ENCODE measurements at regions not wholly inside any gene's neighbourhood (a gene's known extent, or its start where the extent isn't known, plus 50 kb on each side); places are given as distances from the start of the nearest gene placed in this dataset.

DNA sequence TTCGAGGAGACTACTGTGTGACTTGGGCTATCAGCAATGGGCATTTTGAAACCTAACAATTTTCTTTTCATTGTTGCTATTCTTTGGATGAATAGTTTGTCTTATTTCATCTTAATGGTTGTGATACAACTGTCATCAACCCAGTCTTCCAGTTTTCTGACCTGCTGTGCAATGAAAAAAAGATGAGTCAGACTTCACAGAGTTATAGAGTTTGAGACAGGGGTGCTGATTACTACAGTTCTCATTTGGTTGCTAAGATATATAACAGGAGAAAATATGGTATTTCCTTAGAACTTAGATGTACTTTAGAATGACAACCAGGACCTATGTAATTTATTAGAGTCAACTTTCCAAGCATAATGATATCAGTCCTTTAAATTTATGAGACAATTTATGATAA is 564.4 kb upstream of the NUDT12 start:
- Mint-ChIP-seq H3K36me3 (ENCODE audit: low read depth, unreplicated experiment) (no peaks in the 10 kb centered on the region), H3K27ac (ENCODE audit: unreplicated experiment) (no peak overlapping the region), H3K4me3 (ENCODE audit: unreplicated experiment) (no peak overlapping the region), H3K9me3 (ENCODE audit: unreplicated experiment) (no peaks in the 10 kb centered on the region), H3K27me3 (ENCODE audit: unreplicated experiment) (no peaks in the 10 kb centered on the region), H3K4me1 (ENCODE audit: unreplicated experiment) (no peaks in the 10 kb centered on the region)
- DNase-seq (ENCODE audit: low spot score): no peak
- TF ChIP-seq, protein P1, sequence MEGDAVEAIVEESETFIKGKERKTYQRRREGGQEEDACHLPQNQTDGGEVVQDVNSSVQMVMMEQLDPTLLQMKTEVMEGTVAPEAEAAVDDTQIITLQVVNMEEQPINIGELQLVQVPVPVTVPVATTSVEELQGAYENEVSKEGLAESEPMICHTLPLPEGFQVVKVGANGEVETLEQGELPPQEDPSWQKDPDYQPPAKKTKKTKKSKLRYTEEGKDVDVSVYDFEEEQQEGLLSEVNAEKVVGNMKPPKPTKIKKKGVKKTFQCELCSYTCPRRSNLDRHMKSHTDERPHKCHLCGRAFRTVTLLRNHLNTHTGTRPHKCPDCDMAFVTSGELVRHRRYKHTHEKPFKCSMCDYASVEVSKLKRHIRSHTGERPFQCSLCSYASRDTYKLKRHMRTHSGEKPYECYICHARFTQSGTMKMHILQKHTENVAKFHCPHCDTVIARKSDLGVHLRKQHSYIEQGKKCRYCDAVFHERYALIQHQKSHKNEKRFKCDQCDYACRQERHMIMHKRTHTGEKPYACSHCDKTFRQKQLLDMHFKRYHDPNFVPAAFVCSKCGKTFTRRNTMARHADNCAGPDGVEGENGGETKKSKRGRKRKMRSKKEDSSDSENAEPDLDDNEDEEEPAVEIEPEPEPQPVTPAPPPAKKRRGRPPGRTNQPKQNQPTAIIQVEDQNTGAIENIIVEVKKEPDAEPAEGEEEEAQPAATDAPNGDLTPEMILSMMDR (IDR thresholded peaks at IDR 0.05; ENCODE audit: unreplicated experiment): no peak

DNA sequence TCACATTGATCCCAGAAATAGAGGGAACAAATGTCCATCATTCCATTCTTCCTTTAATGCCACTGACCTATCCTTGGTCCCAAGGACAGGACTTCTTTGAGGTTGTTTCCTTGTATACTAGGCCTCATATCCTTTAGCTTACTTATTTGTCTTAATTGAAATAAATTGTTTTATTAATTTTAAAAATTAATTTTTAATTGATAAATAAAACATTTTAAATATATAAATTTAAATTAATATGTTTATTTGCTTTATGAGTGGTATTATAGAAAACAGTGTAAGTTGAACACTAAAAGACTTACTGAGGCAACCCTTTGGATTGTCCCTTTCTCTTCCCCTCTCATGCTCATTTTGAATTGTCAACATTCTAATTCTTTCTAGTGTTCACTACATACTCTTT is 556.9 kb upstream of the NUDT12 start:
- Mint-ChIP-seq H3K9me3 (ENCODE audit: unreplicated experiment) (no peaks in the 10 kb centered on the region), H3K27me3 (ENCODE audit: unreplicated experiment) (no peaks in the 10 kb centered on the region), H3K27ac (ENCODE audit: unreplicated experiment) (no peak overlapping the region), H3K4me1 (ENCODE audit: unreplicated experiment) (no peaks in the 10 kb centered on the region), H3K4me3 (ENCODE audit: unreplicated experiment) (no peak overlapping the region), H3K36me3 (ENCODE audit: low read depth, unreplicated experiment) (no peaks in the 10 kb centered on the region)
- DNase-seq (ENCODE audit: low spot score): no peak
- TF ChIP-seq, protein P1 (IDR thresholded peaks at IDR 0.05; ENCODE audit: unreplicated experiment): no peak

DNA sequence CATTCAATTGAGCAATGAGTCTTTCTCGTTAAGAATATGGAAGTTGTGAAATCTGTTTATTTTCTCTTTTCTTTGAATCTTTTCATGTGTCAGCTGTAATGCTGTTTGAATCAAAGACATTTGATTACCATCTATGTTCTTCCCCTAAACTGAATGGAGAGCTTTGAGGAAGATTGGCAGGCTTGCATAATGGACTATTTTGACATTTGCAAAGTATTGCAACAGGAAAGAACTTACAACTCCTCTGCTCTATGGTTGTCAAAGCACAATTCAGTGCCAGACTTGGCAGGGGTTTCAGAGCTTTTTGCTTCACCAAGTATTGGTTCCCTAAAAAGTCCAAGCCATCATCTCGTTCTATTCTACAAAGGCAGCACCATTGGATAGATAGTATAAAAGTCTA is 549.0 kb upstream of the NUDT12 start:
- Mint-ChIP-seq H3K4me1 (ENCODE audit: unreplicated experiment) (no peaks in the 10 kb centered on the region), H3K9me3 (ENCODE audit: unreplicated experiment) (no peaks in the 10 kb centered on the region), H3K27me3 (ENCODE audit: unreplicated experiment) (peaks cover 1% of the 10 kb centered on the region), H3K4me3 (ENCODE audit: unreplicated experiment) (no peak overlapping the region), H3K27ac (ENCODE audit: unreplicated experiment) (no peak overlapping the region), H3K36me3 (ENCODE audit: low read depth, unreplicated experiment) (no peaks in the 10 kb centered on the region)
- no peak for DNase-seq (ENCODE audit: low spot score)
- TF ChIP-seq, protein P1 (IDR thresholded peaks at IDR 0.05; ENCODE audit: unreplicated experiment): no peak

DNA sequence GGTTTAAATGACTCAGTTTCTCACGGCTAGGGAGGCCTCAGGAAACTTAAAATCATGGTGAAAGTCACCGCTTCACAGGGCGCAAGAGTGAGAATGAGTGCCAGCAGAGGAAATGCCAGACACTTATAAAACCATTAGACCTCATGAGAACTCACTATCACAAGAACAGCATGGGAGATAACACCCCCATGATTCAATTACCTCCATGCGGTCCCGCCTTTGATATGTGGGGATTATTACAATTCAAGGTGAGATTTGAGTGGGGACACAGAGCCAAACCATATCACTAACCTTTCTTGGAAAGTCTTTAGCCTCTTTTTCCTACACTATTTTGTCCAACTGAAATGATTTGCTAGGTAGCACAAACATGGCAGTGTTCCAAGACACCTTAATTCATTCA is 533.9 kb upstream of the NUDT12 start:
- no peaks in the 10 kb centered on the region for H3K4me1 Mint-ChIP-seq (ENCODE audit: unreplicated experiment)
- no peaks in the 10 kb centered on the region for H3K9me3 Mint-ChIP-seq (ENCODE audit: unreplicated experiment)
- no peak for DNase-seq (ENCODE audit: low spot score)
- H3K27me3 Mint-ChIP-seq (ENCODE audit: unreplicated experiment): peaks cover 1% of the 10 kb centered on the region
- TF ChIP-seq, protein P1 (IDR thresholded peaks at IDR 0.05; ENCODE audit: unreplicated experiment): no peak
- H3K4me3 Mint-ChIP-seq (ENCODE audit: unreplicated experiment): no peak overlapping the region
- H3K27ac Mint-ChIP-seq (ENCODE audit: unreplicated experiment): no peak overlapping the region
- no peaks in the 10 kb centered on the region for H3K36me3 Mint-ChIP-seq (ENCODE audit: low read depth, unreplicated experiment)

DNA sequence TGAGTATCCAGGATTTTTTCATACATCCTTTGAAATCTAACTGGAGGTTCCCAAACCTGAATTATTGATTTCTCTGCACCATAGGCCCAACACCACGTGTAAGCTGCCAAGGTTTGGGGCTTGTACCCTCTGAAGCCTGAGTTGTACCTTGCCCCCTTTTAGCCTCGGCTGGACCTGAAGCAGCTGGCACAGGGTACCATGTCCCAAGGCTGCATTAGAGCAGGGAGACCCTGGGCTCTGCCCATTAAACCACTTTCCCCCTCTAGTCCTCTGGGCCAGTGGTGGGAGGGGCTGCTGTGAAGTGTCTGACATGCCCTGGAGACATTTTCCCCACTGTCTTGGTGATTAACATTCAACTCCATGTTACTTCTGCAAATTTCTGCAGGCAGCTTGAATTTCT is 532.9 kb upstream of the NUDT12 start:
- TF ChIP-seq, protein P1 (IDR thresholded peaks at IDR 0.05; ENCODE audit: unreplicated experiment): no peak
- no peak for DNase-seq (ENCODE audit: low spot score)
- H3K27me3 Mint-ChIP-seq (ENCODE audit: unreplicated experiment): peaks cover 1% of the 10 kb centered on the region
- no peaks in the 10 kb centered on the region for H3K9me3 Mint-ChIP-seq (ENCODE audit: unreplicated experiment)
- H3K36me3 Mint-ChIP-seq (ENCODE audit: low read depth, unreplicated experiment): no peaks in the 10 kb centered on the region
- H3K4me1 Mint-ChIP-seq (ENCODE audit: unreplicated experiment): no peaks in the 10 kb centered on the region
- H3K4me3 Mint-ChIP-seq (ENCODE audit: unreplicated experiment): no peak overlapping the region
- no peak overlapping the region for H3K27ac Mint-ChIP-seq (ENCODE audit: unreplicated experiment)

Data from endothelial cell (in vitro differentiated cells).